Ascending aorta (tissue), 2 donors: ENCODE measurements at regions not wholly inside any gene's neighbourhood (a gene's known extent, or its start where the extent isn't known, plus 50 kb on each side); places are given as distances from the start of the nearest gene placed in this dataset.

Source experiments
- DNase-seq, 2 donors: peaks; one replicate each; pipeline ENCODE4 v3.0.0-alpha.2; 2019; ENCODE audit warnings: low spot score in 2 of 2
- H3K27ac ChIP-seq, 2 donors: fragments of 200-600 bp; sonication (generic); one replicate each; pipeline ENCODE4 v1.5.1; 2016 to 2017; ENCODE audit warnings: mild to moderate bottlenecking in 1 of 2
- H3K27me3 ChIP-seq: fragments of 200-600 bp; sonication (generic); one replicate; pipeline ENCODE4 v1.5.1; 2017
- H3K36me3 ChIP-seq, 2 donors: fragments of 200-600 bp; sonication (generic); one replicate each; pipeline ENCODE4 v1.5.1; 2016
- H3K4me1 ChIP-seq, 2 donors: fragments of 200-600 bp; sonication (generic); one replicate each; pipeline ENCODE4 v1.5.1; 2016 to 2017; ENCODE audit warnings: mild to moderate bottlenecking in 1 of 2
- H3K4me3 ChIP-seq, 2 donors: fragments of 200-600 bp; sonication (generic); one replicate each; pipeline ENCODE4 v1.5.1; 2016 to 2017; ENCODE audit warnings: mild to moderate bottlenecking in 1 of 2
- H3K9me3 ChIP-seq, 2 donors: fragments of 200-600 bp; sonication (generic); one replicate each; pipeline ENCODE4 v1.5.1; 2016
- CTCF ChIP-seq, 3 experiments: fragments of 200-600 bp in 2 of 3; fragments of 450-650 bp in 1 of 3; sonication (generic) in 2 of 3; IDR thresholded peaks; one replicate each; pipeline ENCODE4 v1.5.1; 2016 to 2019; ENCODE audit warnings: antibody characterized with exemption in 3 of 3, mild to moderate bottlenecking in 1 of 3, moderate library complexity in 1 of 3
- intact Hi-C: fragments of 100-400 bp; cut with DNase I; formaldehyde crosslinking; loops from one replicate; pipeline ENCODE4 v1.15.1; 2023

GRCh38 chr2:138985881-138986280, 205.7 kb upstream of the NXPH2 start:
- no peaks in the 10 kb centered on the region for H3K27me3 ChIP-seq
- TF ChIP-seq CTCF (IDR thresholded peaks at IDR 0.05) = no peak
- H3K36me3 ChIP-seq = no peaks in the 10 kb centered on the region
- DNase-seq = no peak
- no peak overlapping the region for H3K27ac ChIP-seq
- H3K9me3 ChIP-seq = peaks cover 0 to 6% of the 10 kb centered on the region in 2 donors
- H3K4me3 ChIP-seq = no peak overlapping the region
- intact Hi-C loops = no loop called here
- H3K4me1 ChIP-seq = no peaks in the 10 kb centered on the region

GRCh38 chr2:138979131-138979785, 199.1 kb upstream of the NXPH2 start:
- intact Hi-C loops = no loop called here
- no peaks in the 10 kb centered on the region for H3K4me1 ChIP-seq

GRCh38 chr2:138974651-138975050, 194.5 kb upstream of the NXPH2 start:
- DNase-seq = no peak
- Histone ChIP-seq H3K4me3 (no peak overlapping the region), H3K4me1 (no peaks in the 10 kb centered on the region), H3K36me3 (no peaks in the 10 kb centered on the region), H3K9me3 (peaks cover 0 to 5% of the 10 kb centered on the region in 2 donors), H3K27ac (no peak overlapping the region), H3K27me3 (no peaks in the 10 kb centered on the region)
- no peak for TF ChIP-seq CTCF (IDR thresholded peaks at IDR 0.05)
- intact Hi-C loops = no loop called here

More at GRCh38 chr2:138979131-138979785, 199.1 kb upstream of the NXPH2 start:
- Histone ChIP-seq H3K36me3 (no peaks in the 10 kb centered on the region), H3K4me3 (no peak overlapping the region), H3K9me3 (peaks cover 0 to 5% of the 10 kb centered on the region in 2 donors), H3K27me3 (no peaks in the 10 kb centered on the region), H3K27ac (no peak overlapping the region)
- DNase-seq = no peak
- TF ChIP-seq CTCF (IDR thresholded peaks at IDR 0.05) = no peak

- no peak for DNase-seq
- no peak for TF ChIP-seq CTCF (IDR thresholded peaks at IDR 0.05)
- no peaks in the 10 kb centered on the region for H3K4me1 ChIP-seq
- intact Hi-C loops = no loop called here
- no peak overlapping the region for H3K27ac ChIP-seq
- no peaks in the 10 kb centered on the region for H3K36me3 ChIP-seq
- H3K9me3 ChIP-seq = no peaks in the 10 kb centered on the region
- no peak overlapping the region for H3K4me3 ChIP-seq
- H3K27me3 ChIP-seq = no peaks in the 10 kb centered on the region
Observed at GRCh38 chr2:138964418-138964817, 184.2 kb upstream of the NXPH2 start.

- H3K36me3 ChIP-seq = no peaks in the 10 kb centered on the region
- H3K4me3 ChIP-seq = no peak overlapping the region
- no peak for TF ChIP-seq CTCF (IDR thresholded peaks at IDR 0.05)
- no peaks in the 10 kb centered on the region for H3K4me1 ChIP-seq
- H3K9me3 ChIP-seq = no peaks in the 10 kb centered on the region
- no peaks in the 10 kb centered on the region for H3K27me3 ChIP-seq
- intact Hi-C loops = no loop called here
- no peak for DNase-seq
- H3K27ac ChIP-seq = no peak overlapping the region
Observed at GRCh38 chr2:138962686-138963085, 182.5 kb upstream of the NXPH2 start.

- no peak for DNase-seq
- no peak overlapping the region for H3K4me3 ChIP-seq
- H3K27me3 ChIP-seq = no peaks in the 10 kb centered on the region
- intact Hi-C loops = no loop called here
- no peaks in the 10 kb centered on the region for H3K4me1 ChIP-seq
- H3K27ac ChIP-seq = no peak overlapping the region
- no peaks in the 10 kb centered on the region for H3K36me3 ChIP-seq
- no peak for TF ChIP-seq CTCF (IDR thresholded peaks at IDR 0.05)
- no peaks in the 10 kb centered on the region for H3K9me3 ChIP-seq
Observed at GRCh38 chr2:138960191-138960590, 180.0 kb upstream of the NXPH2 start.
